Osteoblast (primary cell): ENCODE measurements at regions not wholly inside any gene's neighbourhood (a gene's known extent, or its start where the extent isn't known, plus 50 kb on each side); places are given as distances from the start of the nearest gene placed in this dataset.

Experiments used
- DNase-seq: peaks from one replicate; pipeline ENCODE4 v3.0.0; 2011; ENCODE audit warnings: low spot score, mixed read lengths; ENCODE audit not compliant: insufficient read length; ENCODE audit errors: missing footprints
- H2AFZ ChIP-seq: 2 replicates; pipeline ENCODE4 v1.6.0; 2011; ENCODE audit warnings: mild to moderate bottlenecking, low read length
- H3K27ac ChIP-seq: 2 replicates; pipeline ENCODE4 v1.5.1; 2011; ENCODE audit warnings: mild to moderate bottlenecking, low read depth, low read length, moderate library complexity
- H3K27me3 ChIP-seq: 2 replicates; pipeline ENCODE4 v1.6.0; 2012; ENCODE audit warnings: mild to moderate bottlenecking, control low read depth, inconsistent platforms, low read length, moderate library complexity; ENCODE audit not compliant: insufficient read depth
- H3K36me3 ChIP-seq: 2 replicates; pipeline ENCODE4 v1.5.1; 2011; ENCODE audit warnings: mild to moderate bottlenecking, low read length, control low read depth, moderate library complexity; ENCODE audit not compliant: insufficient read depth
- H3K4me1 ChIP-seq: 2 replicates; pipeline ENCODE4 v1.5.1; 2011; ENCODE audit warnings: mild to moderate bottlenecking, low read length, control low read depth, moderate library complexity; ENCODE audit not compliant: insufficient read depth
- H3K4me2 ChIP-seq: 2 replicates; pipeline ENCODE4 v1.6.0; 2011; ENCODE audit warnings: mild to moderate bottlenecking, low read length; ENCODE audit not compliant: insufficient read depth
- H3K4me3 ChIP-seq: fragments of 200-600 bp; sonication (generic); 3 replicates; pipeline ENCODE4 v1.5.1; 2012; ENCODE audit warnings: mild to moderate bottlenecking, low read length, inconsistent platforms; ENCODE audit not compliant: insufficient read depth
- H3K79me2 ChIP-seq: 2 replicates; pipeline ENCODE4 v1.6.0; 2012; ENCODE audit warnings: mild to moderate bottlenecking, low read length, control low read depth, inconsistent platforms; ENCODE audit not compliant: insufficient read depth
- H3K9me3 ChIP-seq: 2 replicates; pipeline ENCODE4 v1.5.1; 2011; ENCODE audit warnings: low read depth, low read length, control low read depth
- H4K20me1 ChIP-seq: 2 replicates; pipeline ENCODE4 v1.6.0; 2012; ENCODE audit warnings: mild to moderate bottlenecking, low read length, control low read depth; ENCODE audit not compliant: insufficient read depth
- CTCF ChIP-seq: IDR thresholded peaks from 2 replicates; pipeline ENCODE4 v1.5.1; 2011; ENCODE audit warnings: mild to moderate bottlenecking, low read depth, low read length, moderate library complexity; ENCODE audit errors: extremely low read depth

GRCh38 chr12:41636653-41637052 is 448.5 kb downstream of the PDZRN4 start:
- Histone ChIP-seq H3K36me3 (no peaks in the 10 kb centered on the region), H3K27me3 (no peaks in the 10 kb centered on the region), H3K9me3 (no peaks in the 10 kb centered on the region), H2AFZ (no peak overlapping the region), H3K4me2 (no peak overlapping the region), H3K4me1 (no peaks in the 10 kb centered on the region), H4K20me1 (no peaks in the 10 kb centered on the region), H3K79me2 (no peaks in the 10 kb centered on the region), H3K27ac (no peak overlapping the region), H3K4me3 (no peak overlapping the region)
- no peak for TF ChIP-seq CTCF
- DNase-seq: no peak

- Histone ChIP-seq H3K36me3 (no peaks in the 10 kb centered on the region), H3K79me2 (no peaks in the 10 kb centered on the region), H2AFZ (no peak overlapping the region), H3K27ac (no peak overlapping the region), H3K9me3 (no peaks in the 10 kb centered on the region), H3K27me3 (no peaks in the 10 kb centered on the region), H3K4me3 (no peak overlapping the region), H3K4me2 (no peak overlapping the region), H4K20me1 (no peaks in the 10 kb centered on the region), H3K4me1 (no peaks in the 10 kb centered on the region)
- TF ChIP-seq CTCF: no peak
- DNase-seq: no peak
These were observed 447.7 kb downstream of the PDZRN4 start for GRCh38 chr12:41635626-41636364.

- H3K79me2 ChIP-seq: no peaks in the 10 kb centered on the region
- no peaks in the 10 kb centered on the region for H4K20me1 ChIP-seq
- H3K27ac ChIP-seq: no peak overlapping the region
- H3K27me3 ChIP-seq: no peaks in the 10 kb centered on the region
- H3K36me3 ChIP-seq: no peaks in the 10 kb centered on the region
- no peak for TF ChIP-seq CTCF
- no peak overlapping the region for H3K4me3 ChIP-seq
- DNase-seq: no peak
- H3K9me3 ChIP-seq: no peaks in the 10 kb centered on the region
- H3K4me2 ChIP-seq: no peak overlapping the region
- no peaks in the 10 kb centered on the region for H3K4me1 ChIP-seq
- H2AFZ ChIP-seq: no peak overlapping the region
These were observed 446.0 kb downstream of the PDZRN4 start for GRCh38 chr12:41634091-41634490.

GRCh38 chr12:41629611-41630010 is 441.5 kb downstream of the PDZRN4 start:
- no peaks in the 10 kb centered on the region for H3K4me1 ChIP-seq
- no peaks in the 10 kb centered on the region for H3K79me2 ChIP-seq
- DNase-seq: no peak
- H3K36me3 ChIP-seq: no peaks in the 10 kb centered on the region
- H2AFZ ChIP-seq: no peak overlapping the region
- H3K27ac ChIP-seq: no peak overlapping the region
- H3K4me3 ChIP-seq: no peak overlapping the region
- no peak overlapping the region for H3K4me2 ChIP-seq
- TF ChIP-seq CTCF: no peak
- no peaks in the 10 kb centered on the region for H3K9me3 ChIP-seq
- H4K20me1 ChIP-seq: no peaks in the 10 kb centered on the region
- no peaks in the 10 kb centered on the region for H3K27me3 ChIP-seq
